Femur (tissue), 1 donor: ENCODE measurements at regions not wholly inside any gene's neighbourhood (a gene's known extent, or its start where the extent isn't known, plus 50 kb on each side); places are given as distances from the start of the nearest gene placed in this dataset.

Experiments
- DNase-seq: peaks from one replicate; pipeline ENCODE4 v3.0.0-alpha.2; 2017

DNA sequence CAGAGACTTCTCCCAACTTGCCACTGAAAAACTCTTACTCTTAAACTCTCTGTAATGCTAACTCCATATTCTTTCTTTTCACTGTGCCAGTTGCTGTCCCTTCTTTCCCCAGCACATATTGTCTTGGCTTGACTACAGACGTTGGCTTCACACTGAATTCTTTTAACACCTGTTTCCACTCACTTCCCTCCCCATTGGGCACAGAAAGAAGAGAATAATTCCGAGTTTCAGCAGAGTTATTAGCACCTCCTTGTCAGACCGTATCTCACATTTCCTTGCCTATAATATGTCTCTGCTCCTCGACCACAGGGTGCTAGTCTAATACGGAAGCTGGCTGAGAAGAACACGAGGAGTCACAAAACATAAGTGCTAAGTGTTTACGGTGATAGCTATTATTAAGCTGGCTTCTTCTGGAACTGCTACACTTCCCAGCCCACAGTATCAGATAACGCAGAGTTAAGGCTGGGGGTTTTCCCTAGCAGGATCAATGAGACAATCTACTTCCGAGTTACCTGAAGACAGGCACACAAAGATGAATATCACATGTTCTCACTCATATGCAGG is 188.5 kb upstream of the CDH8 start:
- DNase-seq = no peak

DNA sequence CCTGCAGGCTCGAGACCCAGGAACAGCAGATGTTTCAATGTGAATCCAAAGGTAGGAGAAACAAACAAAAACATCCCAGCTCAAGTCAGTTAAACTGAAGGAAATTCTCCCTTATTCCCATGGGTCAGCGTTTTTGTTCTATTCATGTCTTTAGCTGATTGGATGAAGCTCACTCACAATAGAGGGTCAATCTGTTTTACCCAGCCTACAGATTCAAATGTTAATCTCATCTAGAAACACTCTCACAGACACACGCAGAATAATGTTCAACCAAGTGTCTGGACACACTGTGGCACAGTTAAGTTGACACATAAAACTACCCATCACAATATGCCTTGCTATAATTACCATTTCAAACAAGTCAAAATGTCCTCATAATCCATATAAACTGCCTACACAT is 180.6 kb upstream of the CDH8 start:
- DNase-seq = no peak

DNA sequence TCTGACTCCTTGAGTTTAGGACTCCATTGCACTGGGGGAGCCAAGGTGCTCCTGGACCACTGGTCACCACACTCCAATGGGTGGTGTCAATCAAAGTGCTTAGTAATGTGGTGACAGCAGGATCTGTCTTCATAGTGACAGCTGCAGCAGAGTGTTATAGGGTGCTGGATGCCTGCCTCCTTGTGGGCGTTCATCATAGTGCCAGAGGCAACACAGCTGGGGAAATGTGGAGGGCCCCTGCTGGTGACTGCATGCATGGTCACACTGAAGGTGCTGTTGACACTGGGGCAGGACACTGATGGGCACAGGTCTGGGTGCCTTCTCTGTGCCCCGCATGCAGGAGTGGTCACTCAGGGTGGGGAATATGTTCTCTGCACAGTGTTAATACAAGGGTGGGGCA is 177.5 kb upstream of the CDH8 start:
- no peak for DNase-seq

DNA sequence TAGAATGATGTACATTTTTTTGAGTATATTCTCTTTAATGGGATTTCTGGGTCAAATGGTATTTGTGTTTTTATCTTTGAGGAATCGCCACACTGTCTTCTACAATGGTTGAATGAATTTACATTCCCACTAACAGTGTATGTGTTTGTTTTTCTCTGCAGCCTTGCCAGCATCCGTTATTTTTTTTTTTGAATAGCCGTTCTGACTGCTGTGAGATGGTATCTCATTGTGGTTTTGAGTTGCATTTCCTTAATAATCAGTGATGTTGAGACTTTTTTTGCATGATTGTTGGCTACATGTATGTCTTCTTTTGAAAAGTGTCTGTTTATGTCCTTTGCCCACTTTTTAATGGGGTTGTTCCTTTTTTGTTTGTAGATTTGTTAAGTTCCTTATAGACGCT is 172.7 kb upstream of the CDH8 start:
- DNase-seq = no peak

DNA sequence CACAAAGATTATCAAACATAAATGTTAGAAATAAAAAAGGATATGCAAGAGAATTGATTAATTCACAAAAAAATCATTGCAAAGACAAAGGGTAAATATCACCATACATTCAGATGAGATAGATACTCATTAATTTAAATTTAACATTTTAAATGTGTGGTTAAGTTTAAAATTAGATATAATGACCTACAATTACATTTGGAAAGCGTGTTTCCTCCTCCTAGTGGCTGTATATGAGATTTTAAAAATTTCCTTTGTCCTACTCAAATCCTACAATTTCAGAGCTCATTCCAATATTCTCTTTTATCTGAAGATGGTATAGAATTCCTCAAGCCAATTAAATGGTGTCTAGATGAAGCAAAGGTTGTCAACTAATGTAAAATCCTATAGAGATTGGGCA is 169.2 kb upstream of the CDH8 start:
- no peak for DNase-seq

DNA sequence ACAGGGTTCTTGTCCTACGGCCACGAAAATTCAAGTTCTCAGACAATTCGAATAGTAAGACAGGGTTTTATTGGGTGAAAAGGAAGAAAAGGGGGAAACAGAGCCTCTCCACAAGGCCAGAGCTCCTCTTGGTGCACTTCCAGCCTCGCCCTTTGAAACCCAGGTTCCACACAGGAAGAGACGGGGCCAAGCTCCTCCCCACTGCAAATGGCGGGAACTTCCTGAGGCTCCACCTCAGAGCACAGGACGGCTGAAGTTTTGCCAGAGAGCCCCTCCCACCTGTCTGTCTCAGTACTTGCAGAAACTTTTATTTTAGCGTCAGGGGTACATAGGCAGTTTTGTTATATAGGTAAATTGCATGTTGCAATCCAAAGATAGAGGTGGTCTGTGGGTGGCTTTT is 165.7 kb upstream of the CDH8 start:
- no peak for DNase-seq

DNA sequence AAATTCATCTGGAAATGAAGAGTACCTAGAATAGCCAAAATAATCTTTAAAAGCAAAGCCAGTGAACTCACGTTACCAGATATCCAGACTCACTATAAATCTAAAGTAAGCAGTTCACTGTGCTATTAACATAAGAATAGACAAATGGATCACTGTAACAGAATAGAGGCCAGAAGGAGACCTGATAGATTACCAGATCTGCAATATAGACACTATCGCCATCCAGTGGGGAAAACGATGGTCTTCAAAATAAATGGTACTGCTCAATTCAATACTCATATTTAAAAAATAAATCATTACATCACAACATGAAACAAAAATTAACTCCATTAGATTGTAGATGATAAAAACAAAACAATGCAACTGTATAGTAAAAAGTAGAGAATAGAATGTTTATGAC is 158.6 kb upstream of the CDH8 start:
- no peak for DNase-seq

DNA sequence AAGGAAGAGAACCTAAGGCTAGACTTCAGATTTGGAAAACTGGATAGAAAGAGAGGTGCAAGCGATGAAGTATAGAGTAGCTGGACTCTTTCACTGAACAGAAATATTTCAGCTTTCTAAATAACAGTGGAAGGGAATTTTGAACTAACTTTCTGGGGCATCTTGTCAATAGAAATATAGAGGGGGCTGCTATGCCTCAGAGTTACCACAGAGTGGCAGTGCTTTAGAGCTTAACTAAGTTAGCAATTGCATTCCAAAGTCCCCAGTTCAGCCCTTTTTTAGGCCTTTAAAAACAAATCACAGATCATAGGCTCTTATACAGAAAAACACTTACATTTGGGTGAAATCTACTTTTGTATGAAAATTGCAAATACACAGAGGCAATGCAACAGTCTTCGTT is 154.2 kb upstream of the CDH8 start:
- no peak for DNase-seq

DNA sequence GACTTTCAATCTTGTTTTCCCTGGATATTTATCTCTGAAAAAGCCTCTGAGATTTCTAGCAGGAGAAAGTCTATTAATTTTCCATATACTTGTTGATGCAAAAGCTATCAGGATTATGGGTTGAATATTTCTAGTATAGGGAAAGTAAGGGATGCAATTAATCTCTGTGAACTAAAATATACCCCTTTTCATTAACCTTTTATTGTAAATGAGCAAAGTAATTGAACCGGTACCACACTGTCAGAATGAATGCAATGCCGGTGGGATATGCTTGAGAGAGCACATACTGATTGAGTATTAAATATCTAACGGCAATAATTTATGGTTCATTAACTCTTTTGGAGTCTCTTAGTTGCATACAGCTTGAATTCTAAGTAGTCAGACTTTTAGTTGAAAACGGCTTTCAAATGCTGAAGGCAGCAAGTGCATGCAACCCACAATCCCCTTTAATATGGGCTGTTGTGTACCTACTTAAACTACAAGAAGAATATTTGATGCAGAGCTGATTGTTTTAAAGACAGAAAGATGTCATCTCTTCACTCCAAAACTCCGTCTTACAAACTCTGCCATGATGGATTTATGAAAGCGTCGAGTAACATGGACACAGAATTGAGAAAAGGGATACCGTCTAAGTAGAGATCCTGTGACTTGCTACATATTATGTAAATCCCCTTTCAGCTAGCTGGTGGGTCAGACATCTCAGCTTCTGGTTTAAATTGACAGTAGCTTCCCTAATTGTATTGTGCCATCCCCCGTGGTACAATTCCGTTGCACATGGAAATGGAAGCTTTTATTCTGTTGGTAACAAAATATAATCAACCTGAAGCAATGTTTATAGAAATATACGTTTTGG is 141.3 kb upstream of the CDH8 start:
- DNase-seq = no peak

DNA sequence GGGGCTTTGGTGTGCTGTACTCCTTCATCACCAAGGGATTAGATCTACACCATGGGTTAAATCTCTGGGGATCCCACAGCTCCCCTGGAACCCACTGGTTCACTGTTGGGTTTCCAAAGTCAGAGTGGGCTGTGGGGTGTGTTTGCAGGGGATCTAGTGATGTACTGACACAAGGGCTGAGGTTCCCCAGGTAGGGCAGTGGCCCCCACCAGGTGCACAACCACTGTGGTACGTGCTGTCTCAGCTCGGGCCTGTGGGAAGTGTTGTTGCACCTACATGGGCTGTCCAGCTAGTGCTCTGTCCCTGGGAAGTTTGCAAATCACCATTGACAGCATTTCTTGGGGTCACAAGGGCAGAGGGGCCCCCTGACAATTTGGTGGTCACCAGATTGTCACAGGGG is 134.4 kb upstream of the CDH8 start:
- DNase-seq = no peak

DNA sequence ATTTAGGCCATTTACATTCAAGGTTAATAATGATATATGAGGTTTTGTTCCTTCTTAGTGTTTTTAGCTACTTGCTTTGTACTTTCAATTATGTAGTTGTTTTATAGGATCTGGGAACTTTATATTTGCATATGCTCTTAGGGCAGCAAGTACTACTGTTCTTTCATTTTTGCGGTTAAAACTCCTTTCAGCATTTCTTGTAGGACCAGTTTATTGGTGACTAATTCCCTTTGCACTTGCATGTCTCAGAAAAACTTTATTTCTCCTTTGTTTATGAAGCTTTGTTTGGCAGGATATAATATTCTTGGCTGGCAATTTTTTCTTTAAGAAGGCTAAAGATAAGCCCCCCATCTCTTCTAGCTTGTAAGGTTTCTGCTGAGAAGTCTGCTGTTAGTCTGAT is 131.3 kb upstream of the CDH8 start:
- DNase-seq = no peak

DNA sequence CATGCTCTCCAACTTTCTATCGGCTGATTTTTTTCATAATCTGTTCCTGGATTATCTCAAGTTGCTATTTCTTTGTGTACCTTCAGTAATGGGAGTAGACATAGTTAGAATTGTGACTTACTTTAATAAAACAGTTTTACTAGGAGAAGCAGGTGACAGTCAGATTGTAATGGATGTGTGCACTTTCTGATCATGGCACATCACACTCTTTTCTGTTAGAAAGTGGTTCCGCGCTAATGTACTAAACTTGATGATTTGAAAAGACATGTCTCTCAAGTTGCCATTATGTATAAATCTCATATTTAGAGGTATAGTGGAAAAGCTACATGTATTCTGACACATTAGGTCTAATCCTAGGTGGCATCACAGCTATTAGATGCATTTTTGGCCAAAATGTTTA is 121.3 kb upstream of the CDH8 start:
- no peak for DNase-seq

DNA sequence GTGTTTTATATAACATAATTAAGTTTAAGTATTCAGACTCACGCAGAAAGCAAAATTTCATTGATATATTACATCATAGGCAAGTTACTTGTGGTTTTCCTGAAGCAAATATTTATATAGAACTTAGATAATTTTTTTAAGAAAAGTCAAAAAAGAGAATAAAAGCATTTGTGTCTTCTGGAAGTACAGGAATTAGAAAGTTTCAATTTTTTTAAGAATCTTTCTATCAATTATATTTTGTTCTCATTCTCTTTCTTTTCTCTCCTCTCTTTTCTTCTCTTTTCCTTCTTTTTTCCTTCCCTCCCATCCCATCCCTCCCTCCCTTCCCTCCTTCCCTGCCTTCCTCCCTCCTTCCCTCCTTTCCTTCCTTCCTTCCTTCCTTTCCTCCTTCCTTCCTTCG is 120.7 kb upstream of the CDH8 start:
- no peak for DNase-seq

DNA sequence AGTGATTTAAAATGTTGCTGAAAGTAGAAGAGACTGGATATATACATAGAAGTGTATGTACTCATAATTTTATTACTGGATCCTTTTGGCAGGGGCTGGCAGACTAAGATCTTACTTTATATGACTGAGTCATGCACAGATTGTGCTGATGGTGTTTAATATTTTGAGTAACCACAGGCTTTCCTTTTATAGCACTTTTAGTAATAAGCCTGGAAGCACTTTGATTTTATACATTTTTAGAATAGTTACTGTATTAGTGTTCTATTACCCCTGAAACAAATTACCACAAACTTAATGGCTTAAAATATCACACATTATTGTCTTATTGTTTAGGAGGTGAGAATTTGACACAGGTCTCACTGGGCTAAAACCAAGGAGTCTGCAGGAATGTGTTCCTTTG is 113.4 kb upstream of the CDH8 start:
- DNase-seq = no peak

DNA sequence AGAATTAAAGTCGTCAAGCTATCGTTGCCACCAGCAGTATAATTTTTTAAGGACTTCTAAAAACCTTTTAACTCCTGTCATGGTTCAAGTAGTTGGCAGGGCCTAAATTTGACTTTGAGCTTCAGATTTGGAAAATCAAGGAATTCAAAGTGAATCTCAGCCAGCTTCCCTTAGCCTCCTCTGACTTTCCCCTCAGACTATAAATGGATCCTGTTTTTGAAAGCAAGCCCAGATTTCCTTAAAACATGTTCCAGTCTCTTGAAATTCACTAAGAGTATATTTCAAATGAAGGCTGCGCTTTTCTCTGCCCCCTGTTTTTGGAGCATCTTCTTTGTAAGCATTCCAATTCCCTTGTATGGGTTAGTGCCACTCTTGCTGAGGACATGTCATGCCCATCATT is 101.8 kb upstream of the CDH8 start:
- DNase-seq = no peak

DNA sequence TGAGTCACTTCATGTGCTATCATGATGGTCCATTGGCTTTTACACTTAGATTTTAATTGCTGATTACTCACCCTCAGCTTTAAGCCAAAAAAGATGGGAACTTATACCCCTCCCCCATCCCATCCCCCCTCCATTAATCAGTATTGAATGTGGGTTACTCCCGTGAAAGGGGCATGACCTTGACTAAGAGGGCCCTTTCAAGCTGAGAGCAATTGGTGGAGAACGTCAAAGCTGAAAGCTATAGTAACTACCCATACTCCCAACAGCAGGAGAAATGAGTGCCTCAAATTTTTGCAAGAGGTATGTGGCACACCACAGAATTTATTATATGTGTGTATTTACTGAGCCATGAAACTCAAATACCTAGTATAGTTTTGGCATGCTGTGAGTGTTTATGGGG is 99.7 kb upstream of the CDH8 start:
- no peak for DNase-seq

DNA sequence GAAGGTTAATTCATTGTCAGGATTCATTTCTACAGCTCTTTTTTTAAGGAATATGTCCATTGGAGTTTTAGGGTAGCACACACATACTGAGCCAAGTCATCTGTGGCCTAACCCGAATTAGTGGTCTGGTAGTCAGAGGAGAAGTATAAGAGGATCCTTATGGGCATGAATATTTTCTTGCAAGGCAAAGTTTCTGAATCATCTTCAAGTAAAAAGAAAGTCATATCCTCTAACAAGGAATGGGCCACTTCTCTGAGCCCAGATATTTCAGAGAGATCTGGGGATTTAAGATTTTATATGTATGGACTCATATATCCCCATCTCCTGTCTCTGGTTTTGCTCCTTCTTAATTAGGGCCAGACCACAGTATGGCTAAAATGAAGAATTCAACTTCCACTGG is 99.2 kb upstream of the CDH8 start:
- no peak for DNase-seq

DNA sequence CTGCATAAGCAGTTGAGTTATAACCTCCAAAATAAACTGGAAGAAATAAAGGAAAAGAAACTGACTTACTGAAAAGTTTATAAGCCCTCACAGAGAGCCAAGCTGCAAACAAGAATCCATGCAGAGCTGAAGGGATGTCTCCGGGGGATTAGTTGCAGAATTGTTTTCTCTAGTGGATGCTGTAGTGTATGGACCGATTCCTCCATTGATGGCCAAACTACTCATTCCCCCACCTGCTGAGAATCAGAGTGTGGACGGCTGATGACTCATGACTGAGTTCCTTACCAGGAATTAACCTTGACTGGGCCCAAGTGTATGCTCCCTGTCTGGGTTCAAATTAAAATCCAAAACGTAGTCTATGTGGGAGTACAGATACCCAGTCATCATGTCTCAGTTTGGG is 93.9 kb upstream of the CDH8 start:
- no peak for DNase-seq

DNA sequence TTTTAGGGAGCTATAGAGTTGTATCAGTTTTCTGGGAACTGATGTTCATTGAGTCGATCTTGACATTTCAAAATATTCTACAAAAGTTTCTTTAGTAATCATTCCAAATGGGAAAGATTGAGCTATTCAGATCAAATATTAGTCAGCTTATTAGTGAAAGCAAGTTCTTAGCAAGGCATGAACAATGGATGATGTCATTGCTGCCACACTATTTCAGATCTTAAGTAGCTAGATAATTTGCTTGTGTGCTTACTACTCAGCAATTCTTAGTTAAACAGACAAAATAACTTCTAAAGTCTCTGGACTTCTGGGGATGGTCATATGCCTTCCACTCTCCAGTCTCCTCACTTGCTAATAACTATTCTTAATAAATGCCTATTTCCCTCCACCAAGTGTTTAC is 69.0 kb upstream of the CDH8 start:
- no peak for DNase-seq

DNA sequence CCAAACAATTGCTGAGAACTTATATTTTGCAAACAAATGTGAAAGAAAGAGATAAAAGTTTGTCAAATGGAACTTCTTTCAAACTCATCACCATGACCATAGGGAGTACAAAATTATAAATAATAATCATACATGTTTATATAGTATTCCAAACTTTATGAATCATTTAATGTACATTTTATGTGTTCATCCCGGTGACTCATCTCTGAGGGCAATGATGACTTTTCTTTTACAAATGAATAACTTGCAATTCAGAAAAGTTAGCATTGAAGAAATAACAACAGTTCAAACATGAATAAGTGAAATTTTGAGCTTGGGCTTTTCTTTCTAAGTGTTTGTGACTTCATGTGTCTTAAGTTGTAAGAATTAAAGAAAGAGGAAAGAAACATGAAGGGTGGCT is 66.3 kb upstream of the CDH8 start:
- no peak for DNase-seq

DNA sequence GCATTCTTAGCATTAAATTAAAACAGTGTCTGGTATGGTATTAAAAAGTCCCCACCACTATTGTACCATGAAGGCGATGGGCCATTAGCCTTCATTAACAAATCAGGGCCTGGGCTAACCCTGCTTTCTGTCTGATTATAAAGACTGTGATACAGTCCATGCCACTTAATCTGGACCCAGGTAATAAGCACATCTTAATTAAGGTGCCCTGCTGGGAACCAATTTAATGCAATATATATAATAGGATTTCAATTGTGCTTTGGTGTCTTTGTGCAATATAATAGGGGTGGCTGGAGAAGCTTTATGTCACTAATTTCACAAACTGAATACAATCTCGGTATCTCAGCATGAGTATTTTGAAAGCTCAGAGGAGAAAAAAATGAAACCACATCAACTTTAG is 64.4 kb upstream of the CDH8 start:
- DNase-seq = no peak

DNA sequence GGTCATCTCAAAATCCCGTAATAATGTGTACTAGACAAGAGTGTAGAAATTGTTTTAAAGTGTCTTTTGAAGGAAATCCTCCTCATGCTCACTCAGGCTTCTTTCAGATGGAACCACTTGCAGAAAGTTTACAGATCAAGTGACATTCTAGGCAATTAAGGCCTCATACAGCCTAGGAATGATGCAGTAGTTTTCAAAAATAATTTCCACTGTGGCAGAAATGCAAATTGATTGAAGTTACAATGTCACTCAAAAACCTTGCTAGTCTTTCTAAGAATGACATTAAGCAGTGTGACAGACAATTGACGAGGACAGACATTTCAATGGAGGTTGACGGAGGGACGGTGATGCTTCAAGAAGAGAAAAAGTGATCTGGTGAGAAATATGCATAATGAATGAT is 53.5 kb upstream of the CDH8 start:
- no peak for DNase-seq

DNA sequence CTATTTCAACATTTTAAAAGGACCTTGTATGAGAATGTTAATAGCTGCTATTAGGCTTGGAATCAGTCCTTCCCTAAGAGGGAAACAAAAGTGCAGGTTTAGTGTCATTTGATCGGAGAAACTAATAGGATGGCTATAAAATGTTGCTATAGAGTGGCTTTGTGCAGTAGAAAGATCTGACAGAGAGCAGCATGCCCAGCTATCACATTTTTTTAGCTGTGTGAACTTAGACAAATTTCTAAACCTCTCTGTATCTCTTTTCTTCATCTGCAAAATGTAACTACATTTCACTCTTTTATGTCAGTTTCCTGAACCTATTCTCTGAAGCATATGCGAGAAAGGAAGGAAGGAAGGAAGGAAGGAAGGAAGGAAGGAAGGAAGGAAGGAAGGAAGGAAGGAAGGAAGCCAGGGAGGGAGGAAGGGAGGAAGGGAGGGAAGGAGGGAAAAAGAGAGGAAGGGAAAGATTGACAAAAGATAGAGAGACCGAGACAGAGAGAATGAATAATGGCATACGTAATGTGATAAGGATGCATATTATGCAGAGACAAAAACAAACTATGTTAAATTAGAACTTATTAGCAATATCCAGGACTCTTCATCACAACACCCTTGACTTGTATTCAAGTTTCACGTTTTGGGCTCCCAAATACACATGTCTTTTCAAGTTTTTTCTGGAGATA is 52.6 kb upstream of the CDH8 start:
- no peak for DNase-seq
